Urinary bladder (tissue), 4 donors: ENCODE measurements at regions not wholly inside any gene's neighbourhood (a gene's known extent, or its start where the extent isn't known, plus 50 kb on each side); places are given as distances from the start of the nearest gene placed in this dataset. TPM values are rescaled to one million over a fixed set of nuclear protein-coding genes. Genes with fewer than 3 reads are reported as not detected.

Experiments used
- DNase-seq: peaks from one replicate; pipeline ENCODE4 v3.0.0-alpha.2; 2015; ENCODE audit errors: extremely low spot score
- H3K27ac ChIP-seq: one replicate; pipeline ENCODE4 v1.5.1; 2013; ENCODE audit warnings: low read depth, mild to moderate bottlenecking, moderate library complexity
- H3K36me3 ChIP-seq: one replicate; pipeline ENCODE4 v1.6.1; 2013; ENCODE audit warnings: mild to moderate bottlenecking, moderate library complexity; ENCODE audit not compliant: insufficient read depth
- H3K4me1 ChIP-seq: one replicate; pipeline ENCODE4 v1.6.1; 2013; ENCODE audit warnings: mild to moderate bottlenecking, moderate library complexity; ENCODE audit not compliant: insufficient read depth
- H3K4me3 ChIP-seq: one replicate; pipeline ENCODE4 v1.5.1; 2013; ENCODE audit warnings: low read depth, low read length
- WGBS: extraction: QIAGEN DNeasy Blood & Tissue Kit; methylation state at CpG from one replicate; pipeline ENCODE4 v1.1.7; 2013; 5-methylcytosine and 5-hydroxymethylcytosine counted together
- small RNA-seq: library from RNA; depleted of rRNA; stranded (forward); fragments of <200 nt; gene quantifications from one replicate; pipeline ENCODE3, GENCODE V24; 2014
- donor health status: healthy with polysubstance abuse.
- donor health status: healthy.

- WGBS = 62% methylated on average over 2 of the region's 2 CpGs
- H3K36me3 ChIP-seq = no peaks in the 10 kb centered on the region
- no peak overlapping the region for H3K27ac ChIP-seq
- no peak for DNase-seq
- no peak overlapping the region for H3K4me3 ChIP-seq
- no peaks in the 10 kb centered on the region for H3K4me1 ChIP-seq
These were observed 96.7 kb upstream of the CNTNAP5 start for GRCh38 chr2:123928358-123928757.

- H3K4me1 ChIP-seq = no peaks in the 10 kb centered on the region
- no peak for DNase-seq
- no peak overlapping the region for H3K27ac ChIP-seq
- H3K4me3 ChIP-seq = no peak overlapping the region
- 97% methylated on average over 4 of the region's 4 CpGs for WGBS
- H3K36me3 ChIP-seq = no peaks in the 10 kb centered on the region
These were observed 89.7 kb upstream of the CNTNAP5 start for GRCh38 chr2:123935405-123935804.

GRCh38 chr2:123953846-123954245 is 71.2 kb upstream of the CNTNAP5 start:
- WGBS = 88% methylated on average over 2 of the region's 2 CpGs

GRCh38 chr2:123958011-123958410 is 67.1 kb upstream of the CNTNAP5 start:
- Histone ChIP-seq H3K4me1 (no peaks in the 10 kb centered on the region), H3K4me3 (no peak overlapping the region), H3K27ac (no peak overlapping the region), H3K36me3 (no peaks in the 10 kb centered on the region)
- 69% methylated on average over 4 of the region's 4 CpGs for WGBS
- no peak for DNase-seq

More at GRCh38 chr2:123953846-123954245, 71.2 kb upstream of the CNTNAP5 start:
- H3K4me3 ChIP-seq = no peak overlapping the region
- H3K4me1 ChIP-seq = no peaks in the 10 kb centered on the region
- H3K27ac ChIP-seq = no peak overlapping the region
- no peak for DNase-seq
- H3K36me3 ChIP-seq = no peaks in the 10 kb centered on the region

- no peak overlapping the region for H3K4me3 ChIP-seq
- H3K4me1 ChIP-seq = no peaks in the 10 kb centered on the region
- H3K36me3 ChIP-seq = no peaks in the 10 kb centered on the region
- DNase-seq = no peak
- H3K27ac ChIP-seq = no peak overlapping the region
These were observed 63.5 kb upstream of the CNTNAP5 start for GRCh38 chr2:123961576-123961975.

GRCh38 chr2:123971564-123972318 is 53.3 kb upstream of the CNTNAP5 start:
- WGBS = 73% methylated on average over 8 of the region's 8 CpGs
- no peak for DNase-seq
- Histone ChIP-seq H3K4me3 (no peak overlapping the region), H3K27ac (no peak overlapping the region), H3K4me1 (no peaks in the 10 kb centered on the region), H3K36me3 (no peaks in the 10 kb centered on the region)

Small RNA genes lying in the stretch of these regions (small RNA-seq; reads per million reads assigned to genes)
- not detected for gene AC064859.1
